ENCODE measurements at regions not wholly inside any gene's neighbourhood (a gene's known extent, or its start where the extent isn't known, plus 50 kb on each side); places are given as distances from the start of the nearest gene placed in this dataset.
A peak's percentile ranks its signal among the peaks of the same experiment; 100 is the strongest.

DNA sequence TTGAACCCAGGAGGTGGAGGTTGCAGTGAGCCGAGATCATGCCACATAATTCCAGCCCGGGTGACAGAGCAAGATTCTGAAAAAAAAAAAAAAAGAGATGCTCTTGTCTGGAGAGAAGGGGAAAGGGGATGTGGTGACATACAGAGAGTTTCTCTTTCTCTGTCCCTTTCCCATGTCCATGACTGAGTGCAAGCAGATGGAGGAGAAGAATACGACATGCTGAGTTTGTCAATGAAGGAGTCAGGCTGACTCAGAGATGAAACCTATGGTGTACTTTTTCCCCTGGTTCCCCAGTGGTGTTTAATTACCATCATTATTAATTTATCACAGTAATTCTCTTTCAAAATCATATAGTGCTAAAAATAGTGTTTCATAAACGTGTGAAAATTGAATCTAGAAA lies 448.8 kb downstream of the FOXO1 start:
- no peak for DNase-seq

DNA sequence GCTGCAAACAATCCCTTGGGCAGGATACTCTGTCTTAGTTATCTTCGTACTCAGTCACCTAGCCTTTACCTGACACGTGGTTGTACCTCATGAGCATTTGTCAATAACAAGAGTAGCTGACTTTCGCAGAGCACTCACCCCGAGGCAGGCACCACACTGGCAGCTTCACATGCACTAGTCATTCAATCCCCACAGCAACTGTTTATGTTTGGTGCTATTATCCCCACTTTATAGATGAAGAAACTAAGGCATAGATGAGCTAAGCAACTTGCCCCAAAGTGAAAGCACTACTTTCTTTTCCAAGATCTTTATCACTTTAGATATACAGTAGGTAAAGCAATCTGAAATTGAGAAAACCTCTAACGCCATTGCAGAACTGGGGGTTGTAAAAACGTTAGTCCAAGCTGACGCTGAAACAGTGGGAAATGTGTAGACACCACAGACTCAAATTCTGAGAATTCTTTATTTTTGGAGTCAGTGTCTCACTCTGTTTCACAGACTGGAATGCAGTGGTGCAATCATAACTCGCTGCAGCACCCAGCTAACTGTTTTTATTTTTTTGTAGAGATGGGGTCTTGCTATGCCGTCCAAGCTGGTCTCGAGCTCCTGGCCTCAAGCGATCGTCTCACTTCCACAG lies 446.0 kb downstream of the FOXO1 start:
- DNase-seq, result no peak
- no peak overlapping the region for H3K4me3 ChIP-seq
- H3K27me3 ChIP-seq, result no peaks in the 10 kb centered on the region
- no peaks in the 10 kb centered on the region for H3K9me3 ChIP-seq
- no peaks in the 10 kb centered on the region for H3K36me3 ChIP-seq
- no peak overlapping the region for H3K27ac ChIP-seq
- TF ChIP-seq, protein P1, sequence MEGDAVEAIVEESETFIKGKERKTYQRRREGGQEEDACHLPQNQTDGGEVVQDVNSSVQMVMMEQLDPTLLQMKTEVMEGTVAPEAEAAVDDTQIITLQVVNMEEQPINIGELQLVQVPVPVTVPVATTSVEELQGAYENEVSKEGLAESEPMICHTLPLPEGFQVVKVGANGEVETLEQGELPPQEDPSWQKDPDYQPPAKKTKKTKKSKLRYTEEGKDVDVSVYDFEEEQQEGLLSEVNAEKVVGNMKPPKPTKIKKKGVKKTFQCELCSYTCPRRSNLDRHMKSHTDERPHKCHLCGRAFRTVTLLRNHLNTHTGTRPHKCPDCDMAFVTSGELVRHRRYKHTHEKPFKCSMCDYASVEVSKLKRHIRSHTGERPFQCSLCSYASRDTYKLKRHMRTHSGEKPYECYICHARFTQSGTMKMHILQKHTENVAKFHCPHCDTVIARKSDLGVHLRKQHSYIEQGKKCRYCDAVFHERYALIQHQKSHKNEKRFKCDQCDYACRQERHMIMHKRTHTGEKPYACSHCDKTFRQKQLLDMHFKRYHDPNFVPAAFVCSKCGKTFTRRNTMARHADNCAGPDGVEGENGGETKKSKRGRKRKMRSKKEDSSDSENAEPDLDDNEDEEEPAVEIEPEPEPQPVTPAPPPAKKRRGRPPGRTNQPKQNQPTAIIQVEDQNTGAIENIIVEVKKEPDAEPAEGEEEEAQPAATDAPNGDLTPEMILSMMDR (IDR thresholded peaks at IDR 0.05), result no peak
- intact Hi-C loops (cut with DNase I), result no loop called here
- H3K9ac ChIP-seq (ENCODE audit: low read depth in 2 of 2, low read length in 2 of 2), result no peak overlapping the region
- no peaks in the 10 kb centered on the region for H3K4me1 ChIP-seq

More for the DNA sequence above, 448.8 kb downstream of the FOXO1 start:
- Histone ChIP-seq H3K4me3 (no peak overlapping the region), H3K27me3 (no peaks in the 10 kb centered on the region), H3K27ac (no peak overlapping the region), H3K4me1 (no peaks in the 10 kb centered on the region), H3K36me3 (no peaks in the 10 kb centered on the region), H3K9ac (ENCODE audit: low read depth in 2 of 2, low read length in 2 of 2) (no peak overlapping the region), H3K9me3 (no peaks in the 10 kb centered on the region)
- intact Hi-C loops (cut with DNase I), result no loop called here
- TF ChIP-seq, protein P1 (IDR thresholded peaks at IDR 0.05), result no peak

DNA sequence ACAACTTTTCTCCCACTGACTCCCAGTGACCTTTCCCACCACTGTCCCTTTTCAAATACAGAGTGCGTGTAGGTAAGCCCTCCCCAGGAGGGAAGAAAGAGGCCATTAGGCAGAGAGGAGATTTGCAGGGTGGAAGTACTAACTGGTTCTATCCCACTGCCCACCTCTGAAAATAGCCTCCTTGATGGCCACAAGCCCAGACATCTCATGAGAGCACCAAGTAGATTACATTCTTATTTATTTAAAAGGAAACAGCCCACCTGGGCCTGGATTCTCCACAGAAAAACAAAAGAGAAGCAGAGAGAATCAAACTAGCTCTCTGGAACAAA lies 445.3 kb downstream of the FOXO1 start:
- intact Hi-C loops (cut with DNase I), result no loop called here
- no peak for DNase-seq
- TF ChIP-seq, protein P1 (IDR thresholded peaks at IDR 0.05), result no peak
- Histone ChIP-seq H3K36me3 (no peaks in the 10 kb centered on the region), H3K27ac (peak overlapping the region; percentile 9), H3K27me3 (no peaks in the 10 kb centered on the region), H3K9me3 (no peaks in the 10 kb centered on the region), H3K4me1 (no peaks in the 10 kb centered on the region), H3K9ac (ENCODE audit: low read depth in 2 of 2, low read length in 2 of 2) (no peak overlapping the region), H3K4me3 (no peak overlapping the region)

DNA sequence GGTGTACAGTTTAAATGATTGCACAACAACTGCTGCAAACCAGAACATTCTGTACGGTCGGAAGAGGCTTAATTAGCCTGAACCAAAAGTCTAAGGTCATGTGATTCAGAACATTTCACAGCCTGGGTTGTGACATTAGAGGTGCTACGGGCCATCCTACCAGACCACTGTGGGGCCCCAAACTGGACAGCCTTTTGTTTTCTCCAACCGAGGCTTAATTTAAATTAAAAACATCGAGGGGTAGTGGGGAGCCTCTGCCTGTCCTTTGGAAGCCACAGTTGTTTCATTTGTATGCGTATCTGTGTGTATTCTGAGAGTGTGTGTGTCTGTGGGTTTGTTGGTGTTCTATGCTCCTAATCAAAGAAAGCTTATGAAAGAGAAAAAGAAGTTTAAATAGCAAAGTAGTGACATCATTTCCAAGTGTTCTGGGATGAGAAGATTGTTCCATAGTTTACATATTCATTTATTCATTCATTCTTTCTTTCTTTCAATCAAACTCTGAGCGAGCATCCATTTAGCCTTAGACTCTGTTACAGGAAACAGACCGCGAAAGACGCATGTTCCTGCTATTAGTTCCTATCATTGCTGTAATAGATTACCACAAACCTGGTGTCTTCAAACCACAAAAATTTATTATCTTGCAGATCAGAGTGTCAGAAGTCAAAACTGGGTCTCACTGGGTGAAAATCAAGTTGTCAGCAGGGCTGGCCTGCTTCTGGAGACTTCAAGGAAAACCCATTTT lies 444.8 kb downstream of the FOXO1 start:
- Histone ChIP-seq H3K36me3 (no peaks in the 10 kb centered on the region), H3K9ac (ENCODE audit: low read depth in 2 of 2, low read length in 2 of 2) (no peak overlapping the region), H3K9me3 (no peaks in the 10 kb centered on the region), H3K27ac (peak overlapping the region; percentile 9), H3K27me3 (no peaks in the 10 kb centered on the region), H3K4me1 (no peaks in the 10 kb centered on the region), H3K4me3 (no peak overlapping the region)
- no peak for DNase-seq
- intact Hi-C loops (cut with DNase I), result no loop called here
- TF ChIP-seq, protein P1 (IDR thresholded peaks at IDR 0.05), result no peak

DNA sequence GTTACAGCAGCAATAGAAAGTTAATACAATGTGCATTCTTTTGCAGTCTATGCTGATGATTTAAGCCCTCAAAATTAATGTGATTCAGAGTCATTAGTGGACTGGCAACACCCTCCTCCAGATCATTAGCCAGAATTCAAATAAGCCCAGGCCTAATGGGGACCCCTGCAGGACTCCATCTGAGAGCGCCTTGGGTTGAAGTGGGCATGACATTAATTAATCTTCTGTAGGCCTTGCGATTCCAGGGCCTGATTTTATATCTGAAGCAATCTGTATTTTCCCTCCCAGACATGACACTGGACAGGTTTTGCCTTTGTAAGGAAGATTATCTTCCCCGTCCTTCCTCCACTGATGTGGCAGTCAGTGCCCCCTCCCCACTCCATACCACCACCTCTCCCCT lies 442.9 kb downstream of the FOXO1 start:
- intact Hi-C loops (cut with DNase I), result no loop called here

More for the DNA sequence above, 442.9 kb downstream of the FOXO1 start:
- Histone ChIP-seq H3K9me3 (no peaks in the 10 kb centered on the region), H3K27me3 (no peaks in the 10 kb centered on the region), H3K4me3 (no peak overlapping the region), H3K4me1 (no peaks in the 10 kb centered on the region), H3K27ac (no peak overlapping the region), H3K36me3 (no peaks in the 10 kb centered on the region), H3K9ac (ENCODE audit: low read depth in 2 of 2, low read length in 2 of 2) (no peak overlapping the region)
- DNase-seq, result no peak
- TF ChIP-seq, protein P1 (IDR thresholded peaks at IDR 0.05), result no peak

All from colonic mucosa (tissue), 4 donors.